Sigmoid colon (tissue), 6 donors: ENCODE measurements at regions not wholly inside any gene's neighbourhood (a gene's known extent, or its start where the extent isn't known, plus 50 kb on each side); places are given as distances from the start of the nearest gene placed in this dataset.
A peak's percentile ranks its signal among the peaks of the same experiment; 100 is the strongest.

Experiments used
- DNase-seq: peaks from one replicate; pipeline ENCODE4 v3.0.0-alpha.2; 2019
- H3K27ac ChIP-seq, 4 donors: fragments of 200-600 bp; sonication (generic); one replicate each; pipeline ENCODE4 v1.5.1; 2016 to 2019; ENCODE audit warnings: mild to moderate bottlenecking in 1 of 4
- H3K27me3 ChIP-seq, 3 donors: fragments of 200-600 bp; sonication (generic); one replicate each; pipeline ENCODE4 v1.5.1; 2019; ENCODE audit warnings: mild to moderate bottlenecking in 1 of 3
- H3K36me3 ChIP-seq, 4 donors: fragments of 200-600 bp; sonication (generic); one replicate each; pipeline ENCODE4 v1.5.1; 2016 to 2019
- H3K4me1 ChIP-seq, 4 donors: fragments of 200-600 bp; sonication (generic); one replicate each; pipeline ENCODE4 v1.5.1; 2017 to 2019
- H3K4me3 ChIP-seq, 4 donors: fragments of 200-600 bp; sonication (generic); one replicate each; pipeline ENCODE4 v1.5.1; 2017 to 2019; ENCODE audit warnings: mild to moderate bottlenecking in 2 of 4, moderate library complexity in 1 of 4
- H3K9me3 ChIP-seq, 4 donors: fragments of 200-600 bp in 3 of 4; sonication (generic) in 3 of 4; one replicate each; pipeline versions ENCODE4 v1.5.1 to v1.6.1; 2013 to 2019
- CTCF ChIP-seq, 4 experiments: fragments of 450-650 bp in 3 of 4; fragments of 200-600 bp in 1 of 4; IDR thresholded peaks; one replicate each; pipeline ENCODE4 v1.5.1; 2016 to 2019; ENCODE audit warnings: antibody characterized with exemption in 4 of 4, mild to moderate bottlenecking in 3 of 4, moderate library complexity in 2 of 4
- EP300 ChIP-seq, 4 donors: sonication (generic); formaldehyde crosslinking; IDR thresholded peaks; one replicate each; pipeline ENCODE4 v1.6.1; 2017; ENCODE audit warnings: antibody characterized with exemption in 4 of 4
- POLR2A ChIP-seq, 2 donors: fragments of 450-650 bp; IDR thresholded peaks; one replicate each; pipeline ENCODE4 v1.6.1; 2016; ENCODE audit warnings: antibody characterized with exemption in 2 of 2, mild to moderate bottlenecking in 2 of 2, moderate library complexity in 2 of 2
- POLR2AphosphoS5 ChIP-seq, 4 donors: sonication (generic); formaldehyde crosslinking; IDR thresholded peaks; one replicate each; pipeline ENCODE4 v1.6.1; 2017; ENCODE audit warnings: antibody characterized with exemption in 4 of 4
- WGBS, 2 donors: extraction: QIAGEN DNeasy Blood & Tissue Kit; methylation state at CpG; one replicate each; pipeline ENCODE4 v1.1.7; 2013; 5-methylcytosine and 5-hydroxymethylcytosine counted together
- intact Hi-C: fragments of 100-400 bp; cut with DNase I; formaldehyde crosslinking; loops from one replicate; pipeline ENCODE4 v1.15.1; 2023
- donor health status: healthy with polysubstance abuse.
- donor health status: healthy.

GRCh38 chr5:67490543-67491321 is 294.1 kb upstream of the CD180 start:
- TF ChIP-seq CTCF (IDR thresholded peaks at IDR 0.05) (no peak), POLR2AphosphoS5 (IDR thresholded peaks at IDR 0.05) (peak in 1 of 4 donors; percentile 13)
- no peaks in the 10 kb centered on the region for H3K9me3 ChIP-seq
- no peak for DNase-seq
- WGBS, 2 donors = 56 to 74% methylated on average over 8 of the region's 8 CpGs
- no peak overlapping the region for H3K4me3 ChIP-seq
- H3K27ac ChIP-seq = peak overlapping the region; percentile 39 to 73 (median 55)
- H3K27me3 ChIP-seq = no peaks in the 10 kb centered on the region
- peaks cover 0 to 43% (median 38%) of the 10 kb centered on the region in 4 donors for H3K4me1 ChIP-seq
- intact Hi-C loops = loop anchor here (5.0 to 10.0 kb wide), 3 partner anchors 157 to 246 kb away; no protein-coding TSS in a partner anchor
- H3K36me3 ChIP-seq = no peaks in the 10 kb centered on the region

GRCh38 chr5:67488885-67489284 is 292.3 kb upstream of the CD180 start:
- Histone ChIP-seq H3K4me3 (no peak overlapping the region), H3K9me3 (no peaks in the 10 kb centered on the region), H3K36me3 (no peaks in the 10 kb centered on the region), H3K4me1 (peaks cover 0 to 25% (median 19%) of the 10 kb centered on the region in 4 donors), H3K27me3 (no peaks in the 10 kb centered on the region), H3K27ac (peak overlapping the region in 1 of 4 donors; percentile 5)
- intact Hi-C loops = no loop called here
- no peak for DNase-seq
- 83 to 90% methylated on average over 4 of the region's 4 CpGs for WGBS, 2 donors
- TF ChIP-seq CTCF (IDR thresholded peaks at IDR 0.05) (no peak), POLR2A (IDR thresholded peaks at IDR 0.05) (no peak), POLR2AphosphoS5 (IDR thresholded peaks at IDR 0.05) (no peak), EP300 (IDR thresholded peaks at IDR 0.05) (no peak)

GRCh38 chr5:67487862-67488261 is 291.3 kb upstream of the CD180 start:
- H3K27me3 ChIP-seq = no peaks in the 10 kb centered on the region
- intact Hi-C loops = no loop called here
- no peak overlapping the region for H3K4me3 ChIP-seq
- 20 to 59% methylated on average over 4 of the region's 4 CpGs for WGBS, 2 donors
- no peaks in the 10 kb centered on the region for H3K9me3 ChIP-seq
- H3K27ac ChIP-seq = no peak overlapping the region
- TF ChIP-seq POLR2A (IDR thresholded peaks at IDR 0.05) = no peak
- no peak for TF ChIP-seq CTCF (IDR thresholded peaks at IDR 0.05)
- TF ChIP-seq POLR2AphosphoS5 (IDR thresholded peaks at IDR 0.05) = no peak
- TF ChIP-seq EP300 (IDR thresholded peaks at IDR 0.05) = no peak
- no peak for DNase-seq
- peaks cover 0 to 19% (median 16%) of the 10 kb centered on the region in 4 donors for H3K4me1 ChIP-seq
- H3K36me3 ChIP-seq = no peaks in the 10 kb centered on the region

GRCh38 chr5:67483453-67484030 is 286.9 kb upstream of the CD180 start:
- TF ChIP-seq POLR2AphosphoS5 (IDR thresholded peaks at IDR 0.05) (no peak), EP300 (IDR thresholded peaks at IDR 0.05) (no peak), POLR2A (IDR thresholded peaks at IDR 0.05) (no peak), CTCF (IDR thresholded peaks at IDR 0.05) (no peak)
- Histone ChIP-seq H3K9me3 (no peaks in the 10 kb centered on the region), H3K4me3 (no peak overlapping the region), H3K27me3 (no peaks in the 10 kb centered on the region), H3K36me3 (no peaks in the 10 kb centered on the region), H3K27ac (no peak overlapping the region), H3K4me1 (no peaks in the 10 kb centered on the region)
- intact Hi-C loops = no loop called here
- 81 to 92% methylated on average over 2 of the region's 2 CpGs for WGBS, 2 donors
- no peak for DNase-seq
